ENCODE measurements at regions not wholly inside any gene's neighbourhood (a gene's known extent, or its start where the extent isn't known, plus 50 kb on each side); places are given as distances from the start of the nearest gene placed in this dataset.

- TF ChIP-seq EZH2 (IDR thresholded peaks at IDR 0.05; ENCODE audit: low read length) (no peak), CTCF (optimal IDR thresholded peaks at IDR 0.05 in 1 of 3, IDR thresholded peaks at IDR 0.05 in 1 of 3, conservative IDR thresholded peaks at IDR 0.05 in 1 of 3; ENCODE audit: extremely low read depth in 1 of 3, insufficient read depth in 2 of 3, low read length in 3 of 3) (no peak)
Measured at GRCh38 chr2:18961991-18962421, 372.6 kb upstream of the NT5C1B start.

Measured in keratinocyte (primary cell).